ENCODE measurements at regions not wholly inside any gene's neighbourhood (a gene's known extent, or its start where the extent isn't known, plus 50 kb on each side); places are given as distances from the start of the nearest gene placed in this dataset.

- TF ChIP-seq CTCF (IDR thresholded peaks at IDR 0.05; ENCODE audit: low read depth, low read length): no peak
- no peak for TF ChIP-seq EZH2phosphoT487 (IDR thresholded peaks at IDR 0.05; ENCODE audit: low read depth)
Measured at GRCh38 chr16:26756633-26757032, 310.1 kb upstream of the C16orf82 start.

Measured in OCI-LY3 (cell line).